ENCODE measurements at regions not wholly inside any gene's neighbourhood (a gene's known extent, or its start where the extent isn't known, plus 50 kb on each side); places are given as distances from the start of the nearest gene placed in this dataset.
"Not testable (repeated sequence)": the region's sequence is repeated elsewhere in the genome, so short reads cannot be mapped to it uniquely, and the experiment has no call there.

DNA sequence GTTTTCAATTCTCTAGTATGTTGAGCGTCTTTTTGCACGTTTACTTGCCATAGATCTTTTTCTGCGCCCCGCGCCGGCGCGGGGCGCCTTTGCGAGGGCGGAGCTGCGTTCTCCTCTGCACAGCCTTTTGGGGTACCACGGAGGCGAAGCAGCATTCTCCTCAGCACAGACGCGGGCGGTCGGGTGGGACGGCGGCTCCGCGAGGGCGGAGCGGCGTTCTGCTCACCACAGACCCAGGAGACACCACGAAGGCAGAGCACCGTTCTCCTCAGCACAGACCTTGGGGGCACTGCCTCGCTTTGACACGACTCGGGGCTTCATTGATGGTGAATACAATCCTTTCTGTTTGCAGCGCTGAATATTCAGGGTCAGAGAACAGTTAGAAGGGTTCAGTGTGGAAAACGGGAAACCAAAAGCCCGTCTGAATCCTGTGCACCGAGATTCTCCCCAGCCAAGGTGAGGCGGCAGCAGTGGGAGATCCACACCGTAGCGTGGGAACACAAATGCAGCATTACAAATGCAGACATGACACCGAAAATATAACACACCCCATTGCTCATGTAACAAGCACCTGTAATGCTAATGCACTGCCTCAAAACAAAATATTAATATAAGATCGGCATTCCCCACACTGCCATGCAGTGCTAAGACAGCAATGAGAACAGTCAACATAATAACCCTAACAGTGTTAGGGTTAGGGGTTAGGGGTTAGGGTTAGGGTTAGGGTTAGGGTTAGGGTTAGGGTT, 190.7 kb upstream of the VIPR2 start:
- not testable (repeated sequence) for H3K27ac Mint-ChIP-seq; ATAC-seq; H3K9me3 ChIP-seq (ENCODE audit: control insufficient read depth, low read length, poor library complexity, severe bottlenecking); DNase-seq; H3K4me1 Mint-ChIP-seq; H3K4me3 Mint-ChIP-seq; H3K36me3 Mint-ChIP-seq (ENCODE audit: low read depth); H3K27me3 Mint-ChIP-seq

DNA sequence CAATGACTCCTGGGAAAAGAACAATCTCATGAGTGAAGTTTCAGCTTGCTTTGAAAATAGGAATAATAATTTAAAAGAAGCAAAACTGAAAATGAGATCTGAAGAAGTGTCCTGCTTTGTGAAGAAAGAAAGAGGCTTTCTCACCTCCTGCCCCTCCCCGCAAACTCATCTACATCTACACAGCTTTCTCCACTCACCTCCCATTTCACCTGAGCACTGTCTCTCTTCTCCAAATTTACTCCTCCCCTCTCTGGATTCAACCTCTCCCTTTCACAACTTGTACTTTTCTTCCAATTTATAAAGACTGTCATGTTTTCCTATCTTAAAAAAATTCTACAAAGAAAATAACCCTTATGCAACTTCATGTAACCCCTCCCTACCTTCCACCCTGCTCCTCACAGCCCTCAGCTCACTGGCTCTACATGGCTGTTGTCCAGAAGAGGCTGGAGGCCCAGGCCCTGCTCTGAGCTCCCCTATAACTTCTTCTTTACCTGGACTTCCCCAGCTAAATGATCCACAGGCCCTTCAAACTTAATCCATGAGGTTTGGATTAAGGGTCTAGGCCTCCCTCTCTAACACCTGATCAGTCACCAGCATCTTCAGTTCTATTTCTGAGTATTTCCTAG, 188.3 kb upstream of the VIPR2 start:
- not testable (repeated sequence) for ATAC-seq; H3K4me1 Mint-ChIP-seq; H3K36me3 Mint-ChIP-seq (ENCODE audit: low read depth)

DNA sequence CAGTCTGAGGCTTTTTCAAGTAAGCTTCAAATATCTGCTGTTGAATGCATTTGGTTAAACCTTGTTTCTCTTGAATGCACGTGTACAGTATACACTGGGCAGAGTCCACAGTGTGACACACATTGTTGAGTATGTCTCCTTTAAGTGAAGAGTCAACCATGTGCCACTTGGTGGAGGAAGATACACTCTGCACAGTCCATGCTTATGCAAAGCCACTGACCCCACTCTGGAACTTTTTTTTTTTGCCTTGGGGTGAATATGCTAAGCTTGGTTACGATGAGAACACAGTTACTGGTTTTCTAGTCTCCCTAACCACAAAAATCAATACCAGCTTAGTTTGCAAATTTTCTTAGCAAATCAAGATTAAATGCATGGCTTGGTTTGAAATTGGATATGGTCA, 186.8 kb upstream of the VIPR2 start:
- H3K27me3 Mint-ChIP-seq, result no peaks in the 10 kb centered on the region
- H3K27ac Mint-ChIP-seq, result no peak overlapping the region
- no peaks in the 10 kb centered on the region for H3K36me3 Mint-ChIP-seq (ENCODE audit: low read depth)
- no peaks in the 10 kb centered on the region for H3K4me1 Mint-ChIP-seq
- H3K4me3 Mint-ChIP-seq, result no peak overlapping the region
- no peaks in the 10 kb centered on the region for H3K9me3 ChIP-seq (ENCODE audit: control insufficient read depth, low read length, poor library complexity, severe bottlenecking)
- no peak for ATAC-seq
- DNase-seq, result no peak

More for the DNA sequence above, 188.3 kb upstream of the VIPR2 start:
- not testable (repeated sequence) for H3K27me3 Mint-ChIP-seq; H3K4me3 Mint-ChIP-seq; H3K9me3 ChIP-seq (ENCODE audit: control insufficient read depth, low read length, poor library complexity, severe bottlenecking); H3K27ac Mint-ChIP-seq; DNase-seq

GRCh38 chr7:159329818-159330378, 185.2 kb upstream of the VIPR2 start:
- Mint-ChIP-seq H3K4me1 (no peaks in the 10 kb centered on the region), H3K4me3 (no peak overlapping the region), H3K27ac (no peak overlapping the region), H3K27me3 (no peaks in the 10 kb centered on the region), H3K36me3 (ENCODE audit: low read depth) (no peaks in the 10 kb centered on the region)
- H3K9me3 ChIP-seq (ENCODE audit: control insufficient read depth, low read length, poor library complexity, severe bottlenecking), result no peaks in the 10 kb centered on the region
- ATAC-seq, result no peak
- DNase-seq, result no peak

DNA sequence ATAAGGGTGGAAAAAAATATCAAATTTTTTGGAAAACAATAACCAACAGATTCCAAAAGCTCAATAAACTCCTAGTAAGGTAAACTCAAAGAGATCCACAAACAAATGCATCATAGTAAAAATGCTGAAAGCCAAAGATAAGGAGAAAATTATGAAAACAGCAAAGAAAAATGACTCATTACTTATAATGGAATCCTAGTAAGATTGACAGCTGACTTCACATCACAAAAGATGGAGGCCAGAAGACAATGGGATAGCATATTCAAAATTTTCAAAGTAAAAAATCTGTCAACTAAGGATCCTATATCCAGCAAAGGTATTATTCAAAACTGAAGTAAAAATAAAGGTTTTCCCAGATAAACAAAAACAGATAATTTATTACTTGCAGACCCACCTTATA, 183.4 kb upstream of the VIPR2 start:
- no peaks in the 10 kb centered on the region for H3K4me1 Mint-ChIP-seq
- no peak overlapping the region for H3K4me3 Mint-ChIP-seq
- no peak for DNase-seq

GRCh38 chr7:159323359-159323758, 178.7 kb upstream of the VIPR2 start:
- DNase-seq, result no peak
- ATAC-seq, result no peak
- Mint-ChIP-seq H3K4me1 (no peaks in the 10 kb centered on the region), H3K27ac (no peak overlapping the region), H3K4me3 (no peak overlapping the region), H3K27me3 (no peaks in the 10 kb centered on the region), H3K36me3 (ENCODE audit: low read depth) (no peaks in the 10 kb centered on the region)
- no peaks in the 10 kb centered on the region for H3K9me3 ChIP-seq (ENCODE audit: control insufficient read depth, low read length, poor library complexity, severe bottlenecking)

More for the DNA sequence above, 183.4 kb upstream of the VIPR2 start:
- H3K9me3 ChIP-seq (ENCODE audit: control insufficient read depth, low read length, poor library complexity, severe bottlenecking), result no peaks in the 10 kb centered on the region
- Mint-ChIP-seq H3K27me3 (no peaks in the 10 kb centered on the region), H3K27ac (no peak overlapping the region), H3K36me3 (ENCODE audit: low read depth) (no peaks in the 10 kb centered on the region)
- no peak for ATAC-seq

GRCh38 chr7:159321278-159321677, 176.6 kb upstream of the VIPR2 start:
- no peaks in the 10 kb centered on the region for H3K36me3 Mint-ChIP-seq (ENCODE audit: low read depth)
- no peaks in the 10 kb centered on the region for H3K9me3 ChIP-seq (ENCODE audit: control insufficient read depth, low read length, poor library complexity, severe bottlenecking)
- H3K27ac Mint-ChIP-seq, result no peak overlapping the region
- no peak overlapping the region for H3K4me3 Mint-ChIP-seq
- DNase-seq, result no peak
- H3K4me1 Mint-ChIP-seq, result no peaks in the 10 kb centered on the region
- ATAC-seq, result no peak
- H3K27me3 Mint-ChIP-seq, result no peaks in the 10 kb centered on the region

DNA sequence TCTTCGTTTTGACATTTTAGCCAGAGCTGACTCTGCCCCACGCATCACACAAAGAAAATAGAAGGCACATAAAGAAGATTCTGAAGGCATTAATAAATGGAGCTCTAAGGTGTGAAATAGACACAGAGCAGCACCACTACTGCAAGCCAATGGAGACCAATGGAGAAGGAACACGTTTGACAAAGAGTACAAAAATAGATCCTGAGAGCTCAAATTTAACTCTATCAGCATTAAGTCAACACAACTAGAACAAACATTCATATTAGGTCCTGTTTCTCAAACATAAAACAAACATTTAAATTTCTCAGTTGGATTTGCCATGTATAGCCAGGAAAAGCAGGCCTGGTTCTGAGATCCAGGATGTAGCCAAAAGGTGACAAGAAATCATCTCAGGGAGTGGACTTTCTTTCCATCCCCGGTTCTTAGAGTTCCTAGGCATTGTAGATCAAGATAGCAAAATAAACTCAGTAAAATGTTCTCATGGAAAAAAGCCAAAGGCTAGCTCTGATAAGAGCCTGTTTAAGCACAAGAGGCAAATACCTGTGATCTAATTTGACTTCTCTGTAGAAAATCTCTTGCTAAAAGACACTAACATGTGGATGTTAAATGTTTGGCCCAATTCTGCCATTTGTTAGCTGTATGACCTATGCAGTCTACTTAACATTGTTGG, 174.2 kb upstream of the VIPR2 start:
- no peak overlapping the region for H3K4me3 Mint-ChIP-seq
- no peak overlapping the region for H3K27ac Mint-ChIP-seq
- no peaks in the 10 kb centered on the region for H3K36me3 Mint-ChIP-seq (ENCODE audit: low read depth)
- ATAC-seq (no peak), DNase-seq (no peak)
- H3K27me3 Mint-ChIP-seq, result peaks cover 5% of the 10 kb centered on the region
- no peaks in the 10 kb centered on the region for H3K4me1 Mint-ChIP-seq
- no peaks in the 10 kb centered on the region for H3K9me3 ChIP-seq (ENCODE audit: control insufficient read depth, low read length, poor library complexity, severe bottlenecking)

DNA sequence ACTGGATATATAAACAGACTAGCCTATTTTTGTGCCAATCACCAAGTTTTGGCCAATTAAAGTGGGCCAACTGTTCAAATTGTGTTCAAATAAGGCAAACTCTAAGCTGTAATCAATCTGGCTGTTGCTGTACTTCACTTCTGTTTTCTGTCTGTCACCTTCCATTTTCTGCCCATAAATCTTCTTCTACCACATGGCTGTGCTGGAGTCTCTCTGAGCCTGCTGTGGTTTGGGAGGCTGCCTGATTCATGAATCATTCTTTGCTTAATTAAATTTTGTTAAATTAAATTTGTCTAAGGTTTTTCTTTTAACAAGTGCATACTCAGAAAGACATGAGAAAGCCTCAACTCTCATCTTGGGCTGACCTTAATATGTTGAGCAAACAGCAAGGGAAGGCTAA, 172.6 kb upstream of the VIPR2 start:
- Mint-ChIP-seq H3K27me3 (peaks cover 5% of the 10 kb centered on the region), H3K4me1 (no peaks in the 10 kb centered on the region), H3K4me3 (no peak overlapping the region), H3K36me3 (ENCODE audit: low read depth) (no peaks in the 10 kb centered on the region), H3K27ac (no peak overlapping the region)
- DNase-seq (no peak), ATAC-seq (no peak)
- H3K9me3 ChIP-seq (ENCODE audit: control insufficient read depth, low read length, poor library complexity, severe bottlenecking), result no peaks in the 10 kb centered on the region

- Mint-ChIP-seq H3K27me3 (peaks cover 20% of the 10 kb centered on the region), H3K4me3 (no peak overlapping the region)
- no peak for ATAC-seq
Measured at GRCh38 chr7:159311172-159311494, 166.5 kb upstream of the VIPR2 start.

DNA sequence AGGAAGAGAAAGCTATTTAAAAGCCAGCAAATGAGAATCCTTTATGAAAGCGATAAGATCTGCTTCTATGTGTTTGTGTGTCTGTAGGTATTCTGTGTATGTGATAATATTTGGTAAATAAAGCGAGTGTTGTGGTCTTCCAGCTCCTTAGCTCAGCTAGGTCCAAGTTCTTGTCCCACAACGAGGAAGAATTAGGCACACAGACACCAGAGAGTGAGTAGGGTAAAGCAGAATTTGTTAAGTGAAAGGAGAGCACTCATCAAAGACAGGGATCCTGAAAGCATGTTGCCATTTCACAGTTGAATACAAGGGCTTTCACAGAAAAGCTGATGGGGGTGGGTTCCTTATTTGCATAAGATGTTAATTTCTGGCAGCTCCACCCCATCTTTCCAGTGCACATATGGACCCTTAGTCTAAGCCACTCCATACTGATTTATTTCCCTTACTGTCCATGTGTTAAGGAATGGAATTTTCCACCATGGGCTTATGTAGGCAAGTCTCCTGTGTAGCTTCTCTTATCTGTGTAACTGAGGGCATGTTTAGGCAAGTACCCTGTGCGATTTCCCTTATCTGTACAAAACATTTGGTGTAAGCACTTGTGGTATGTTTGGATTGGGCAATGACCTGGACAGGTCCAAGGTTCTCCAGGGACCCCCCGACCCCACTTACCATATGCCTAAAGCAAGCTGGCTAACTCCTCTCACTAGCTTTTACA, 165.9 kb upstream of the VIPR2 start:
- DNase-seq (no peak), ATAC-seq (no peak)
- Mint-ChIP-seq H3K36me3 (ENCODE audit: low read depth) (no peaks in the 10 kb centered on the region), H3K4me3 (no peak overlapping the region), H3K4me1 (no peaks in the 10 kb centered on the region), H3K27ac (no peak overlapping the region), H3K27me3 (peaks cover 20% of the 10 kb centered on the region)
- H3K9me3 ChIP-seq (ENCODE audit: control insufficient read depth, low read length, poor library complexity, severe bottlenecking), result no peaks in the 10 kb centered on the region

More at GRCh38 chr7:159311172-159311494, 166.5 kb upstream of the VIPR2 start:
- H3K9me3 ChIP-seq (ENCODE audit: control insufficient read depth, low read length, poor library complexity, severe bottlenecking), result no peaks in the 10 kb centered on the region
- Mint-ChIP-seq H3K27ac (no peak overlapping the region), H3K36me3 (ENCODE audit: low read depth) (no peaks in the 10 kb centered on the region), H3K4me1 (no peaks in the 10 kb centered on the region)
- DNase-seq, result no peak

DNA sequence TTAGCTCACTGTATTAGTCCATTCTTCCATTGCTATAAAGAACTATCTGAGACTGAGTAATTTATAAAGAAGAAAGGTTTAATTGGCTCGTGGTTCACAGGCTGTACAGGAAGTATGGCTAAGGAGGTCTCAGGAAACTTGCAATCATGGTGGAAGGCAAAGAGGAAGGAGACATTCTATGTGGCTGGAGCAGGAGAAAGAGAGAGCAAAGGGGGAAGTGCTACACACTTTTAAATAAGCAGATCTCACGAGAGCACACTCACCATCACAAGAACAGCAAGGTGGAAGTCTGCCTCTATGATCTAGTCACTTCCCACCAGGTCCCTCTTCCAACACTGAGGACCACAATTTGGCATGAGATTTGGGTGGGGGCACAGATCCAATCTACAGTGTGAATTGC, 164.5 kb upstream of the VIPR2 start:
- H3K27ac Mint-ChIP-seq; DNase-seq; H3K4me3 Mint-ChIP-seq; H3K36me3 Mint-ChIP-seq (ENCODE audit: low read depth); H3K9me3 ChIP-seq (ENCODE audit: control insufficient read depth, low read length, poor library complexity, severe bottlenecking); ATAC-seq; H3K4me1 Mint-ChIP-seq: not testable (repeated sequence)
- peaks cover 15% of the 10 kb centered on the region for H3K27me3 Mint-ChIP-seq

- peaks cover 10% of the 10 kb centered on the region for H3K27me3 Mint-ChIP-seq
- no peak overlapping the region for H3K27ac Mint-ChIP-seq
- H3K9me3 ChIP-seq (ENCODE audit: control insufficient read depth, low read length, poor library complexity, severe bottlenecking), result no peaks in the 10 kb centered on the region
- H3K4me3 Mint-ChIP-seq, result no peak overlapping the region
- no peaks in the 10 kb centered on the region for H3K36me3 Mint-ChIP-seq (ENCODE audit: low read depth)
- DNase-seq (no peak), ATAC-seq (no peak)
- H3K4me1 Mint-ChIP-seq, result no peaks in the 10 kb centered on the region
Measured at GRCh38 chr7:159306012-159306411, 161.3 kb upstream of the VIPR2 start.
